Large intestine (tissue), 3 donors: ENCODE measurements at regions not wholly inside any gene's neighbourhood (a gene's known extent, or its start where the extent isn't known, plus 50 kb on each side); places are given as distances from the start of the nearest gene placed in this dataset.

Source experiments
- DNase-seq, 2 donors: peaks; one replicate each; pipeline versions ENCODE4 v3.0.0 to v3.0.0-alpha.2; 2013
- H3K27ac ChIP-seq: one replicate; pipeline ENCODE4 v1.5.1; 2013; ENCODE audit warnings: low read length
- H3K27me3 ChIP-seq: 2 replicates; pipeline ENCODE4 v1.6.1; 2013; ENCODE audit warnings: low read length; ENCODE audit not compliant: control insufficient read depth, insufficient read depth
- H3K36me3 ChIP-seq: 2 replicates; pipeline ENCODE4 v1.6.1; 2013; ENCODE audit warnings: low read length; ENCODE audit not compliant: control insufficient read depth, insufficient read depth
- H3K4me1 ChIP-seq: one replicate; pipeline ENCODE4 v1.6.1; 2013; ENCODE audit warnings: low read length; ENCODE audit not compliant: control insufficient read depth, insufficient read depth
- H3K4me3 ChIP-seq: one replicate; pipeline ENCODE4 v1.5.1; 2013; ENCODE audit warnings: low read length
- H3K9me3 ChIP-seq: one replicate; pipeline ENCODE4 v1.6.1; 2013; ENCODE audit warnings: mild to moderate bottlenecking, low read depth, low read length, moderate library complexity; ENCODE audit not compliant: control insufficient read depth
- WGBS: methylation state at CpG from one replicate; pipeline ENCODE4 v1.1.5; 2013; ENCODE audit warnings: low lambda C conversion rate; ENCODE audit not compliant: insufficient coverage; 5-methylcytosine and 5-hydroxymethylcytosine counted together

GRCh38 chr3:194991338-194991654, 279.7 kb downstream of the XXYLT1 start:
- 100% methylated on average over 1 of the region's 4 CpGs for WGBS
- Histone ChIP-seq H3K27me3 (no peaks in the 10 kb centered on the region), H3K27ac (no peak overlapping the region), H3K36me3 (no peaks in the 10 kb centered on the region), H3K4me1 (peaks cover 16% of the 10 kb centered on the region), H3K4me3 (no peak overlapping the region), H3K9me3 (no peaks in the 10 kb centered on the region)
- DNase-seq = no peak

GRCh38 chr3:194993896-194994295, 277.1 kb downstream of the XXYLT1 start:
- H3K36me3 ChIP-seq = no peaks in the 10 kb centered on the region
- H3K9me3 ChIP-seq = no peaks in the 10 kb centered on the region
- WGBS = no CpG with 5 or more reads among the region's 14 CpGs
- peaks cover 16% of the 10 kb centered on the region for H3K4me1 ChIP-seq
- no peak overlapping the region for H3K4me3 ChIP-seq
- no peaks in the 10 kb centered on the region for H3K27me3 ChIP-seq
- no peak for DNase-seq
- no peak overlapping the region for H3K27ac ChIP-seq

- WGBS = no CpG with 5 or more reads among the region's 6 CpGs
- H3K9me3 ChIP-seq = no peaks in the 10 kb centered on the region
- H3K36me3 ChIP-seq = no peaks in the 10 kb centered on the region
- peak overlapping the region; percentile 22 for H3K27ac ChIP-seq
- H3K4me3 ChIP-seq = no peak overlapping the region
- H3K27me3 ChIP-seq = no peaks in the 10 kb centered on the region
- DNase-seq = no peak
- peaks cover 16% of the 10 kb centered on the region for H3K4me1 ChIP-seq
Measured at GRCh38 chr3:194994551-194994981, 276.4 kb downstream of the XXYLT1 start.

- H3K36me3 ChIP-seq = no peaks in the 10 kb centered on the region
- H3K9me3 ChIP-seq = no peaks in the 10 kb centered on the region
- H3K27me3 ChIP-seq = no peaks in the 10 kb centered on the region
- peaks cover 16% of the 10 kb centered on the region for H3K4me1 ChIP-seq
- peak overlapping the region; percentile 35 for H3K27ac ChIP-seq
- peak; percentile 70 to 88 for DNase-seq
- H3K4me3 ChIP-seq = no peak overlapping the region
- WGBS = 83% methylated on average over 1 of the region's 7 CpGs
Measured at GRCh38 chr3:194995334-194995733, 275.6 kb downstream of the XXYLT1 start.

GRCh38 chr3:194995922-194996321, 275.0 kb downstream of the XXYLT1 start:
- DNase-seq = no peak
- H3K9me3 ChIP-seq = no peaks in the 10 kb centered on the region
- no CpG with 5 or more reads among the region's 12 CpGs for WGBS

GRCh38 chr3:194996746-194997145, 274.2 kb downstream of the XXYLT1 start:
- no peak overlapping the region for H3K27ac ChIP-seq
- no peak for DNase-seq
- WGBS = no CpG with 5 or more reads among the region's 9 CpGs

More at GRCh38 chr3:194995922-194996321, 275.0 kb downstream of the XXYLT1 start:
- H3K27ac ChIP-seq = peak overlapping the region; percentile 35
- no peaks in the 10 kb centered on the region for H3K36me3 ChIP-seq
- H3K27me3 ChIP-seq = no peaks in the 10 kb centered on the region
- H3K4me3 ChIP-seq = no peak overlapping the region
- peaks cover 16% of the 10 kb centered on the region for H3K4me1 ChIP-seq

GRCh38 chr3:194998417-194998816, 272.5 kb downstream of the XXYLT1 start:
- peaks cover 16% of the 10 kb centered on the region for H3K4me1 ChIP-seq
- H3K27ac ChIP-seq = no peak overlapping the region
- WGBS = 100% methylated on average over 1 of the region's 6 CpGs
- H3K9me3 ChIP-seq = no peaks in the 10 kb centered on the region
- H3K27me3 ChIP-seq = no peaks in the 10 kb centered on the region
- DNase-seq = no peak
- no peaks in the 10 kb centered on the region for H3K36me3 ChIP-seq
- H3K4me3 ChIP-seq = no peak overlapping the region

More at GRCh38 chr3:194996746-194997145, 274.2 kb downstream of the XXYLT1 start:
- no peaks in the 10 kb centered on the region for H3K27me3 ChIP-seq
- peaks cover 16% of the 10 kb centered on the region for H3K4me1 ChIP-seq
- no peaks in the 10 kb centered on the region for H3K9me3 ChIP-seq
- no peaks in the 10 kb centered on the region for H3K36me3 ChIP-seq
- H3K4me3 ChIP-seq = no peak overlapping the region

GRCh38 chr3:194998948-194999347, 272.0 kb downstream of the XXYLT1 start:
- Histone ChIP-seq H3K27me3 (no peaks in the 10 kb centered on the region), H3K36me3 (no peaks in the 10 kb centered on the region), H3K4me3 (no peak overlapping the region), H3K9me3 (no peaks in the 10 kb centered on the region), H3K4me1 (peaks cover 16% of the 10 kb centered on the region), H3K27ac (no peak overlapping the region)
- DNase-seq = no peak
- WGBS = no CpG with 5 or more reads among the region's 5 CpGs

GRCh38 chr3:194999491-194999890, 271.5 kb downstream of the XXYLT1 start:
- Histone ChIP-seq H3K4me3 (no peak overlapping the region), H3K4me1 (peaks cover 14% of the 10 kb centered on the region), H3K27me3 (no peaks in the 10 kb centered on the region), H3K9me3 (no peaks in the 10 kb centered on the region), H3K36me3 (no peaks in the 10 kb centered on the region), H3K27ac (no peak overlapping the region)
- WGBS = no CpG with 5 or more reads among the region's 6 CpGs
- DNase-seq = no peak

- no CpG with 5 or more reads among the region's 6 CpGs for WGBS
Measured at GRCh38 chr3:195001261-195001660, 269.7 kb downstream of the XXYLT1 start.

GRCh38 chr3:195001961-195002861, 268.7 kb downstream of the XXYLT1 start:
- Histone ChIP-seq H3K4me1 (no peaks in the 10 kb centered on the region), H3K36me3 (no peaks in the 10 kb centered on the region), H3K27ac (no peak overlapping the region), H3K9me3 (no peaks in the 10 kb centered on the region), H3K27me3 (no peaks in the 10 kb centered on the region), H3K4me3 (no peak overlapping the region)
- 17% methylated on average over 2 of the region's 9 CpGs for WGBS
- peak; percentile 67 to 77 for DNase-seq

More at GRCh38 chr3:195001261-195001660, 269.7 kb downstream of the XXYLT1 start:
- no peak for DNase-seq
- Histone ChIP-seq H3K4me1 (no peaks in the 10 kb centered on the region), H3K36me3 (no peaks in the 10 kb centered on the region), H3K27ac (no peak overlapping the region), H3K9me3 (no peaks in the 10 kb centered on the region), H3K27me3 (no peaks in the 10 kb centered on the region), H3K4me3 (no peak overlapping the region)
